ENCODE measurements at regions not wholly inside any gene's neighbourhood (a gene's known extent, or its start where the extent isn't known, plus 50 kb on each side); places are given as distances from the start of the nearest gene placed in this dataset.

- no peak for TF ChIP-seq POLR2AphosphoS5 (IDR thresholded peaks at IDR 0.05; ENCODE audit: low read depth, low read length)
- no peak for TF ChIP-seq CTCF (IDR thresholded peaks at IDR 0.05)
- TF ChIP-seq REST (IDR thresholded peaks at IDR 0.05; ENCODE audit: insufficient read depth in 1 of 2, low read depth in 2 of 2, low read length in 1 of 2): no peak
- TF ChIP-seq SIN3A (IDR thresholded peaks at IDR 0.05; ENCODE audit: borderline replicate concordance, insufficient read depth, low read depth, low read length): no peak
- TF ChIP-seq TCF7L2 (IDR thresholded peaks at IDR 0.05; ENCODE audit: low read depth, low read length): no peak
These were observed 790.6 kb upstream of the TYRP1 start for GRCh38 chr9:11902610-11903009.

Measured in Panc1 (cell line).